ENCODE measurements at regions not wholly inside any gene's neighbourhood (a gene's known extent, or its start where the extent isn't known, plus 50 kb on each side); places are given as distances from the start of the nearest gene placed in this dataset.
"Not testable (repeated sequence)": the region's sequence is repeated elsewhere in the genome, so short reads cannot be mapped to it uniquely, and the experiment has no call there.

- DNase-seq (ENCODE audit: low spot score) = no peak
Measured at GRCh38 chr10:90193240-90193985, 492.0 kb downstream of the KIF20B start.

DNA sequence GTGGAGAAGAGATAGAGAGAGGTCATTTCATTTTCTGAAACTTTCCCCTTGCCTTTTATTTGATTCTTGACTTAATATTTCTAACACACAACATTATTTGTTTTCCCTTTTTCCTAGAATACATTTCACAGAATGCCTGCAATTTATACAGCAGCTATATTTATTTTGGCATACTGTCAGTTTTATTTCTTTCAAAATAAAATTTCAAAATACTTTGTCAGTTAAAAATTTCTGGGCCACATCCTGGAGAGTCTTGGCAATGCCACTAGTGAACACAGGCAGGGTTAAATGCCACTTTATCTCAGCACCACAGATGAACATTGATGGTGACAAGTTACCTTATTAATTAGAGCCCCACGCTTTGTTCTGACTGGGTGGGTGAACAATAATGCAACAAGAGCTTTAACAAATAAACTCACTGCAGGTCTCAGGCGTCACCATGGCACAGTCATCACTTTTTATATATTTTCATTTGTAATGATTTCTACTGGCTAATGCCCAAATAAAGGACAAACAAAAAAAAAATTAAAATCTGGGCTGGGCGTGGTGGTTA is 494.0 kb downstream of the KIF20B start:
- DNase-seq (ENCODE audit: low spot score) = no peak

DNA sequence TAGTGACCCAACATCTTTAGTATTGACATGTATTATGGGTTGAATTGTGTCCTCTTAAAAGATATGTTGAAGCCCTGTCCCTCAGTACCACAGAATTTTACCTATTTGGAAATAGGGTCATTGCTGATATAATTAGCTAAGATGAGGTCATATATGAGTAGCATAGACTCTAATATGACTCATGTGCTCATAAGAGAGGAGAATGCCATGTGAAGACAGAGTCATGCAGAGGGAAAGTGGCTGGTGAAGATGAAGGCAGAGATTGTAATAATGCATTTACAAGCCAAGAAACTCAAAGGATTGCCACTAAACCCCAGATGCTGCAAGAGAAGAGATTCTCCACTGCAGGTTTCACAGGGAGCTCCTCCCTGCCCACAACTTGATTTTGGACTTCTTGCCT is 496.4 kb downstream of the KIF20B start:
- DNase-seq (ENCODE audit: low spot score) = no peak

GRCh38 chr10:90199093-90199492 is 497.7 kb downstream of the KIF20B start:
- DNase-seq (ENCODE audit: low spot score) = no peak

DNA sequence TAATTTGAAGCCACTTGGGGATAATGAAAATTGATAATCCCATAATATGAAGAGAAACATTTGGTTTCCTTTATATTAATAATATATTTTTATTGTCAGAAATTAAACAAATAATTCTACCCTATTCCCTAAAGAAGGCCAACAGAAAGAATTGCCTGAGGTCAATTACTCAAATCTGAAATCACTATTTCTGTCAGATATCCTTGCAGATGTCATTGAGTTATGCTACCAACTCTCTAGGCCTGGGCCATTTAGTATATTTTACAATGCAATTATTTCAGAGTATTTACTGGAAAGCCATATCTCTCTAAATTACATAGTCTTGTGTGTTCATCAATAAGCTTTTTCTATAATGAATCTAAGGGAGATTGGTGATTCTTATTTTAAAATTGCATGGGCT is 498.1 kb downstream of the KIF20B start:
- no peak for DNase-seq (ENCODE audit: low spot score)

DNA sequence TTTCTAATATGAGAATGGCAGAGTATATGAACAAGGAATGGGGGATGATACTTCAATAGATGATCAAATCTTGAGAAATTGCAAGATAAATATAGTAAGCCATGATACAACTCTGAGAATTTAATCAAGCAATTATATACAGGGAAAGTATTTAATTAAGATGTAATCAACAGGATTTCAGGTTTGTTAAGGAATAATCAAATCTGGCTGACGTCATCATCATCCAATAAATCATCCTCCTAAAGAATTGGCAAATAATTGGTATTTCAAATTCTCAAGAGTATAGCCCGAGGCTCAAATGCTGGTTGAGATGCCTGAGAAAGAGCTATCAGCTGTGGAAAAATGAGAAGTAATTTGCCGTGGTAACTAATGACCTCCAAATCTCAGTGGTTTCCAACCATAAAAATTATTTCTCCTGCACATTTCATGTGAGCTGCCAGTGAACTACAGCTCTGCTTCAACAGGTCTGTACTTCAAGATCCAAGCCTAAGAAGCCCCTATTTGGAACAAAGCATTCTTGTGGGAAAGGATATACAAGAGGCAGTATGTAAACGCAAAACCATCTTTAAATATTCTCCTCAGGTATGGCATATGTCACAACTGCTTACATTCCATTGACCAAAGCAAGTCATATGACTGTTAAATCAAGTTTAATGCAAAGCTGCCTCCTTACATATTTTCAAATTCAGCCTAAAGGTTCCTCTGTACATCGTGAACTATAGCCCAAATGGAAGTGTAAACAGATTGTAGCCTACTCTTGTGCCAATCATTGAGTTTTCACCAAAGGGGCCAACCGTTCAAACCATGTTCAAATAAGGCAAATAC is 503.0 kb downstream of the KIF20B start:
- DNase-seq (ENCODE audit: low spot score) = no peak

GRCh38 chr10:90204956-90205314 is 503.5 kb downstream of the KIF20B start:
- no peak for DNase-seq (ENCODE audit: low spot score)

GRCh38 chr10:90205340-90205739 is 503.9 kb downstream of the KIF20B start:
- no peak for DNase-seq (ENCODE audit: low spot score)

DNA sequence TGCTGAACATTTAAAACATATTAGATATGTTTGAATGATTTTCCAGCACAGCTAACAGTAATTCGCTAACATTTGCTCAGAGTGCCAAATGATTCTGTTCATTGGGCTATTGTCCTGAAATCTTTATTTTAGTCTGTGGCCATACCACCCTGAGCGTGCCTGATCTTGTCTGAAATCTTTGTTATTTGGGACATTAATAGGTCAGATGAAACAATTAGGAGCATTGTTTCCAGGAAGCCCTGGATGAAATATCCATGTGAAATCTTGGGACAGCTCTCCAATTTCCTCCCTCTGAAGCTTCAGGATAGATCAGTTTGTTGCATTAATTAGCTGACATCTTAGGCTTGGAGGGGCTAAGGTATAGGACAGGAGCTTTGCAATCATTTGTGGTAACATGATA is 512.0 kb downstream of the KIF20B start:
- DNase-seq (ENCODE audit: low spot score) = no peak

GRCh38 chr10:90218846-90219245 is 517.5 kb downstream of the KIF20B start:
- no peak for DNase-seq (ENCODE audit: low spot score)

DNA sequence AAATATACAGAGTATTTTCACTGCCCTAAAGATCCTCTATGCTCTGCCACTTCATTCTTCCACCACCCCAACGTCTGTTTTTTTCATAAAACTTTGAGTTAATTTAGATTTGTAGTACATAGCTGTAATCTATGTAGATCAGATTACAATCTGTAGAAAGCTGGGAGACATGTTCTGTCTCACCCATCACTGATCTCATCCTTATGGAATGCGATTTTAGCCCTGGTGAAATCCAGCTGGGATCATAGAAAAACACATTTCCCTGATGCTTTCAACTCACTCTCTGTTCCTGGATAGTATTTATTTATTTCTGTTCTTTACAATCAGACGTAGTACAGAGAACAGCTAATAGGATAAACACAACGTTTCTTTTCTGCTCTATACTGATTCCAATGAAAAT is 521.0 kb downstream of the KIF20B start:
- no peak for DNase-seq (ENCODE audit: low spot score)

GRCh38 chr10:90222939-90223338 is 521.5 kb downstream of the KIF20B start:
- DNase-seq (ENCODE audit: low spot score) = no peak

- no peak for DNase-seq (ENCODE audit: low spot score)
Measured at GRCh38 chr10:90224791-90225566, 523.6 kb downstream of the KIF20B start.

DNA sequence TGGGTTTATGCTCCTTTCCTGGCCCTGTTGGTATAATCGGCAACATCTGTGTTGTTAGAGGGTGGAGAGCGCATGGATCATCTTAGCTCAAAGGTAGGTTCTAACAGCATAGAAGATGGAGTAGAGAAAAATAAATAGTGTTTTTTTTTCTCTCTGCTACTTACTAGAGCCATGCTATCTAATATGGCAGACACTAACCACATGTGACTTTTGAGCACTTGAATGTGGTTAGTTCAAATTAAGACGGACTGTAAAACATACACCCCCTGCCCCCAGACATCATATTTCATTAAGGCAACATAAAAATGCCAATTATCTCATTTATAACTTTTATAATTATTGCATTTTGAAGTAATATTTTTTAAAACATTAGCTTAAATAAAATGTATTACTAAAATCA is 525.1 kb downstream of the KIF20B start:
- no peak for DNase-seq (ENCODE audit: low spot score)

- DNase-seq (ENCODE audit: low spot score) = no peak
Measured at GRCh38 chr10:90227217-90227656, 525.8 kb downstream of the KIF20B start.

DNA sequence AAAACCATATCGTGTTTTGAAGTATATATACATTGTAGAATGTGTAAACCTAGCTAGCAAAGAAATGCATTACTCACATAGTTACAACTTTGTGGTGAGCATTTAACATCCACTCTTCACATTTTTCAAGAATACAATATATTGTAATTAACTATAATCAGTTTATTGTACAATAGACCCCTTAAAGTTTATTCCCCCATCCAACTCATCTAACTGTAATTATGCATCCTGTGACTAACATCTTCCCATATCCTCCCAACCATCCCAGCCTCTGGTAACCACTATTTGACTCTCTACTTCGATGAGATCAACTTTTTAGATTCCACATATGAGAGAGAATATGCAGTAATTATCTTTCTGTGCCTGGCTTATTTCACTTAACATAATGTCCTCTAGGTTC is 526.4 kb downstream of the KIF20B start:
- no peak for DNase-seq (ENCODE audit: low spot score)

GRCh38 chr10:90229486-90229885 is 528.1 kb downstream of the KIF20B start:
- no peak for DNase-seq (ENCODE audit: low spot score)

GRCh38 chr10:90233805-90234204 is 532.4 kb downstream of the KIF20B start:
- DNase-seq (ENCODE audit: low spot score) = not testable (repeated sequence)

GRCh38 chr10:90245623-90246022 is 544.2 kb downstream of the KIF20B start:
- DNase-seq (ENCODE audit: low spot score) = no peak

DNA sequence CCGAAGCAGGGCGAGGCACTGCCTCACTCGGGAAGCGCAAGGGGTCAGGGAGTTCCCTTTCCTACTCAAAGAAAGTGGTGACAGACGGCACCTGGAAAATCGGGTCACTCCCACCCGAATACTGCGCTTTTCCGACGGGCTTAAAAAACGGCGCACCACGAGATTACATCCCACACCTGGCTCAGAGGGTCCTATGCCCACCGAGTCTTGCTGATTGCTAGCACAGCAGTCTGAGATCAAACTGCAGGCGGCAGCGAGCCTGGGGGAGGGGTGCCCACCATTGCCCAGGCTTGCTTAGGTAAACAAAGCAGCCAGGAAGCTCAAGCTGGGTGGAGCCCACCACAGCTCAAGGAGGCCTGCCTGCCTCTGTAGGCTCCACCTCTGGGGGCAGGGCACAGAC is 549.4 kb downstream of the KIF20B start:
- not testable (repeated sequence) for DNase-seq (ENCODE audit: low spot score)

DNA sequence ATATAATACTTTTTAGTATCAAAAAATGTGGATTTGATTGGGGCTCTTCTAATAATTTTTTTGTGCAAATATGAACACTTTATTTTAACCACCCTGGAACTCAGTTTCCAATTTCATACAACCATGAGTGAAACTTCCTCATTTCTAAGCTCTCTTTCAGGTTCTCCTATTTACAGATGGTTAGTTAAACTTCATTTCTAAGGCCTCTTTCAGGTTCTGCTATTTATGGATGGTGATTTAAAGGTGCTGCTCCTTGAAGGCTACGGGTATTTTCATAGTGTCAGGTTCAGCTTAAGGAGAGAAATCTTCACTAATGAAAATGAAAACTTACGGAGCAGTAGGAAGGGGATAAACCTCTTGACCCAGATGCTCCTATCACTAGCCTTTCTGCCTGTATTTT is 568.3 kb downstream of the KIF20B start:
- no peak for DNase-seq (ENCODE audit: low spot score)

- no peak for DNase-seq (ENCODE audit: low spot score)
Measured at GRCh38 chr10:90274721-90275468, 573.5 kb downstream of the KIF20B start.

Measured in CD4-positive, alpha-beta T cell treated with Interleukin-6 at 100 ng/mL for 8 hours (primary cell).